GM20431 (cell line): ENCODE measurements at regions not wholly inside any gene's neighbourhood (a gene's known extent, or its start where the extent isn't known, plus 50 kb on each side); places are given as distances from the start of the nearest gene placed in this dataset.

ENCODE experiments used
- in situ Hi-C: fragments of 300-500 bp; cut with MseI, MboI; formaldehyde crosslinking; loops from one replicate; pipeline ENCODE4 v1.15.0; 2020; ENCODE audit warnings: low sequenced_read_pairs; ENCODE audit not compliant: unreplicated experiment

GRCh38 chr16:85391769-85392583, 221.1 kb upstream of the GSE1 start:
- in situ Hi-C loops = no loop called here

GRCh38 chr16:85392756-85393673, 220.1 kb upstream of the GSE1 start:
- in situ Hi-C loops = no loop called here

- in situ Hi-C loops = no loop called here
Observed at GRCh38 chr16:85393674-85394451, 219.3 kb upstream of the GSE1 start.

GRCh38 chr16:85394456-85395206, 218.5 kb upstream of the GSE1 start:
- in situ Hi-C loops = no loop called here

- in situ Hi-C loops = no loop called here
Observed at GRCh38 chr16:85395207-85395912, 217.8 kb upstream of the GSE1 start.

- in situ Hi-C loops = no loop called here
Observed at GRCh38 chr16:85395913-85396878, 216.9 kb upstream of the GSE1 start.

GRCh38 chr16:85396879-85397871, 215.9 kb upstream of the GSE1 start:
- in situ Hi-C loops = no loop called here

- in situ Hi-C loops = no loop called here
Observed at GRCh38 chr16:85398050-85398451, 215.1 kb upstream of the GSE1 start.

- in situ Hi-C loops = no loop called here
Observed at GRCh38 chr16:85398688-85399582, 214.2 kb upstream of the GSE1 start.

- in situ Hi-C loops = no loop called here
Observed at GRCh38 chr16:85399583-85400284, 213.4 kb upstream of the GSE1 start.

GRCh38 chr16:85400305-85401205, 212.6 kb upstream of the GSE1 start:
- in situ Hi-C loops = no loop called here

- in situ Hi-C loops = no loop called here
Observed at GRCh38 chr16:85401370-85401916, 211.7 kb upstream of the GSE1 start.

- in situ Hi-C loops = no loop called here
Observed at GRCh38 chr16:85401917-85402766, 211.0 kb upstream of the GSE1 start.
